Hematopoietic multipotent progenitor cell treated with erythropoietin and hydrocortisone succinate and interleukin-3 and kit ligand, for 6 days (in vitro differentiated cells): ENCODE measurements at regions not wholly inside any gene's neighbourhood (a gene's known extent, or its start where the extent isn't known, plus 50 kb on each side); places are given as distances from the start of the nearest gene placed in this dataset.

Source experiments
- DNase-seq: peaks from one replicate; pipeline ENCODE4 v3.0.0-alpha.2; 2015

DNA sequence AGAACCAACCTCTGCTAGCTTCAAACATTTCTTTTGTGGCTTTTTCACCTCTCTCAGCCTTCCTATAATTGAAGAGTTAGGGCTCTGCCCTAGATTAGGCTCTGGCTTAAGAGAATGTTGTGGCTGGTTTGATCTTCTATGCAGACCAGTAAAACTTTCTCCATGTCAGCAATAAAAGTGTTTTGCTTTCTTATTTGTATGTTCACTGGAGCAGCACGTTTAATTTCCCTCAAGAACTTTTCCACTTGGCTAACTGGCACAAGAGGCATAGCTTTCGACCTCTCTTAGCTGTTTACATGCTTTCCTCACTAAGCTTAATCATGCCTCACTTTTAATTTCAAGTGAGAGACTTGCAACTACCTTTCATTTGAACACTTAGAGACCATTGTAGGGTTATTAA is 964.7 kb downstream of the ROBO2 start:
- no peak for DNase-seq

DNA sequence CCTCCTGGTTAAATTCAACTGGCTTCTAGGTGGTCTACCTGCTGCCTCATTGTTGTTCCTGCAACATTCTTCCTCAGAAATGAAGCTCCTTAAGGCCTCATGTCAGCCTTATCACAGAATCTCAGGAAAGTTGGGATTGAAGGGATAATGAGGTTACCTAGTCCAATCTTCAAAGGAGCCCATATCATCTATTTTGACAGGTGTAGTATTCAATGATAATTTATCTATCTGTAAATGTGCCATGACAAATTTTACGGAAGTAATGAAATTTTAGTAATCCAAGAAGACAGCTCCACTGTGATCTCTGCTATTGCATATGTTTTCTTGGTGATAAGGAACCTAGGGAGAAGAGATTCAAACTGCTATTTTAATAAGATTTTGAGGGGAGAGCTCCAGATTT is 973.8 kb downstream of the ROBO2 start:
- DNase-seq = no peak

DNA sequence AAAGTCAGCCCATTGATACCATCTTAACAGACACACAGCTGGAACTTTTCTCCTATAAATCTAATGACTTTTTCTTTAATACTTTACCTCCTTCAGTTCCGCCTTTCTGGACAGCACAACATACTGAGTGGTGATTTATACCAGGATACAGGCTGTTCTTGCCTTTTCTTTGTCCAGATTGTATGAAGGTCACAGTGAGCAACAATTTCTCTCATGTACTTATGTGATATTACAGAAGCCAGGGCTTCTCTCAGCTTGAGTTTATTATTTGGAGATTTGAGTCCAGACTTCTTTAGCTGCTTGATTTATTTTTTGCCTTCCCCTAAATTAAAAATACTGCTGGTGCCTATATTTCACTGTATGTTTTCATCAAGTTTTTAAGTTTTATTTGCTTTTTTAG is 976.0 kb downstream of the ROBO2 start:
- DNase-seq = no peak

DNA sequence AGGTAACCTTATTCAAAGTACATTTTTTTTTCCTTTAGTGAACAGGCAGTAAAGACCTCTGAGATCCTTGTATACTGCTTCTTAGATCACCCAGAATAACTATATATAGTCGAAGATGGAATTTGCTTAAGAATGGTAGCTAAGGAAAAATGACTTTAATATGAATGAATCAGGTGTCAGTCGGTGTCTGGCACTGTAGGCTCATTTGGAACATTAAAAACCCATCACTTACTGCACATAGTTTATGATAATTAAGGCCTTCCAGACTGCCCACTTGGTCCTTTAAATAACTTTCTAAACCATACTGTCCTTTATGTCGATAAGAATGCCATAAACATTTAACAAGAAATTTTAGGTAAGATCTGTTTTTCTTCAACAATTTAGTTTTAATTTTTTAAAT is 981.8 kb downstream of the ROBO2 start:
- no peak for DNase-seq

- no peak for DNase-seq
Measured at GRCh38 chr3:78022232-78022631, 982.3 kb downstream of the ROBO2 start.

GRCh38 chr3:78023257-78023656 is 983.4 kb downstream of the ROBO2 start:
- no peak for DNase-seq

DNA sequence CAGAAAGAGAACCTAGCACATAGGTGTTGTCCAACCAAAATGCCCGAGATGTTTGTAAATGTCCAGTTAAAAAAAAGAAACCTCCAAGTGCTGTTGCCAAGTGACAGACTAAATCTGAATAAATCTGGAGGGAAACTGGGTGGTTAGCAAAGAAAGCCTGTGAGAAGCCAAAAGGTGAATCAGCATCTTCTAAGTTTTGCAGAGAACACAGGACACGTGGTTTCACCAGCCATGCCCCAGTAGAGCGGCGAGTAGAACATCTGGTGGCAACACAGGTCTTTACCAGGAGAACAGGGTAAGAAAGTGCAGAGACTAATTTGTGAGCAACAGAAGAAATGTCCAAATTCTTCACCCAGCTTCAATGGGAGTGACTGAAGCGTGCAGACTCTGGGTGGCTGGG is 986.0 kb downstream of the ROBO2 start:
- no peak for DNase-seq

GRCh38 chr3:78026318-78026828 is 986.5 kb downstream of the ROBO2 start:
- DNase-seq = no peak

DNA sequence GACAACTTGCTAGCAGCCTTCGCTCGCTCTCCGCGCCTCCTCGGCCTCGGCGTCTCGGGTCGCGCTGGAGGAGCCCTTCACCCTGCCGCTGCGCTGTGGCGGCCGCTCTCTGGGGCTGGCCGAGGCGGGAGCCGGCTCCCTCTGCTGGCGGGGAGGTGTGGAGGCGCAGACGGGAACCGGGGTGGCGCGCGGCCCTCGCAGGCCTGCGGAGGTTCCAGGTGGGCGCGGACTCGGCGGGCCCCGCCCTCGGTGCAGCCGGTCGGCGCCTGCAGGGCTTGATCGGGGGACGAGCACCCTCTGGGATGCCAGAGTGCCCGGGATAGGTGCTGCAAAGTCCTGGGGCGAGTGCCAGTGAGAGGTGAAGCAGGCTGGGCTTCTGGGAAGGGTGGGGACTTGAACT is 989.9 kb downstream of the ROBO2 start:
- DNase-seq = no peak

GRCh38 chr3:78035131-78035641 is 995.3 kb downstream of the ROBO2 start:
- DNase-seq = no peak

DNA sequence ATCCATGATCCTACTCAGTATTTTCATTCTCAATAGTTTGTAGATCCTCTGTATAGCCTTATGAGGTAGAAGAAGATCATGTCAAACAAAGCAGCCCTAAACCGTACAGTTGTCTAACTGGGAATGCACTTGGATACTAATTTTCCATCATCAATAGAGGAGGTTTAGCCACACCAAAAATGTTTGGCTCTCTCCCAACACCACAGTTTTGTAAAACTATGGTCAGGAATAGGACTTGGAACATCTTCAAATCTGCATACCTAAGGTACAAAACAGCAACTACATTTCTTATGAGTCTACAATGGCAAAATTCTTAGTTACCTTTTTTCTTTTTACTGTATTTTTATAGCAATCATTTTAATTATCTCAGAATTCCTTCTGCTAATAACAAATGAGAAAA is 1001.6 kb downstream of the ROBO2 start:
- no peak for DNase-seq

DNA sequence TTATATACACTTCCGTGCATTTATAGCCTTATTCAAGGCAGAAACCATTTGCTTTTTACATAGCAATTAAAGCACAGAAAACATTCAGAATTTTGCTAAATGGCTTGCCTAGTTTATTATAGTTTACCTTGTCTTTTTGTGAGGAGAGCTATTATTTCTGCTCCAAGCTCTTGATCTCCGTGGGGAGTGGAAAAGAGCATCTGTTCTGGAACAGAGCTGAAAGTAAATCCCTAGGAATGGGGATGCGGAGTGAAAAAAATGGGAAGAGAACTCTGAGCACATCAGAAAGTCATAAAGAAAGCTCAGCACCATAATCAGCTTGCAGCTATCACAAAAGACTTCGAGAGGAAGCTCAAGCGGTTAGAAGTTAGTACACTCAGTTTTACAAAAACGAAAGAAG is 1006.7 kb downstream of the ROBO2 start:
- no peak for DNase-seq

DNA sequence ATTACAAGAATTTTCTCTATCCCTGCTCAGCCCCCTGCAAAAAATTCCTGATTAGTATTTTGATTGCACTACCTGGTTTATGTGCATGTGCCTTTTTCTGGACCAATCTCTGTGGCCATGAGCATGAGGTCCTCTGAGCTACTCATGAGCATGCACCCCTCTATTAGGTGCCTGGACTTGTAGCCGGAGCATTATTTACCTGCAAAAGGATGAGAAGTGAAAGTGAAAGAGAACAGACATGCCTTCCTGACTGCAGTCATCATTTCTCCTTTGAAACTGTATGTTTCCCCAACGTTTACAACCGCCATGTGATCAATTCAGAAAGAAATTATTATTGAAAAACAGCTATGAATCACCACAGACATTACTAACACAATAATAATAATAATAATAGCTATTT is 1008.8 kb downstream of the ROBO2 start:
- no peak for DNase-seq

- no peak for DNase-seq
Measured at GRCh38 chr3:78049521-78049920, 1009.6 kb downstream of the ROBO2 start.

DNA sequence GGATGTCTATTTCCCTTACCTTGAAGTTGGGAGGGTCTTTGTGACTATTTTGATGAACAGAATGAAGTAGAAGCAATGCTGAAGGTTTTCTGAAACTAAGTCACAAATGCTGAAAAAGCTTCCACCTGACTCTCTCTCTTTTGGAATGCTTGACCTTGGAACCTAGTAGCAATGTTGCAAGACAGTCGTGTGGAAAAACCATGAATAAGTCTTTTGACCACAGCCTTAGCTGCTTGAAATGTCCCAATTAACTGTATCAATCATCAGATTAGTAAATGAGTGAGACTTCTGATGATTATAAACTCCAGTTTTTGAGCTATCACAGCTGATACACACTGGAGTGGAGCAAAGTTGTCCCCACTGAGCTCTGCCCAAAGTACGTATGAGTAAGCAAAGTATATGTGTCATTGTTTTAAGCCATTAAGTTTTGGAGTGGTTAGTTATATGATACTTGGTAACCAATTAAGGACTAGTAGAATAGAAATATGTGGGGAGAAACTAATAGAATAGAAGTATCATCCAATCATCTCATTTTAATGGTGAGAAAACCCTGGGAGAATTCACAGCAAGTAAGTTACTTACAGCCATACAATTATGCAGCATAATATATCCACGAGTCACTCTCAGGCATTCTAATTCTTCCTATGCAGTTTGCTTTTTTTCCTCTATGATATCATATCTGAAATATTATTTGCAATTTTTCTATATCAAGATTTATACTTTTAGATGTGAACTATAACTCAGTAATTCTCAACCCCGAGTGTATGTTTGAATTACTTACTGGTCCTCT is 1010.6 kb downstream of the ROBO2 start:
- DNase-seq = no peak

DNA sequence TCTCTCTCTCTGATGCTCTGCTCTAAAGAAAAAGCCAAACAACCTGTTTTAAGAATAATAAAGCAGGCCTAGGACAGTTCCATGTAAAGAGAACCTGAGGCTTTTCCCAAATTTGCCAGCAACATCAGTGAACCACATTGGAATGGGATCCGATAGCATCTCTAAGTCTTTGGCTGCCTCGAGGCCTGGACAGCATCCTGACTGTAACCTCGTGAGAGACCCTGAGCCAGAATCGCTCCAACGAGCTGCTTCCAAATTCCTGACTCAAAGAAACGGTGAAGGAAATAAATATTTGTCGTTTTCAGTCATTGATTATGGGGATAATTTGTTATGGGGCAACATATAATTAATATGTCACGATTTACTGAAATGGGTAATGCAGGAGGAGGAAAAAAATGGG is 1012.8 kb downstream of the ROBO2 start:
- no peak for DNase-seq

- DNase-seq = no peak
Measured at GRCh38 chr3:78066287-78066686, 1026.4 kb downstream of the ROBO2 start.

- no peak for DNase-seq
Measured at GRCh38 chr3:78070188-78070587, 1030.3 kb downstream of the ROBO2 start.

- DNase-seq = no peak
Measured at GRCh38 chr3:78076379-78076778, 1036.5 kb downstream of the ROBO2 start.

GRCh38 chr3:78077178-78077577 is 1037.3 kb downstream of the ROBO2 start:
- DNase-seq = no peak

DNA sequence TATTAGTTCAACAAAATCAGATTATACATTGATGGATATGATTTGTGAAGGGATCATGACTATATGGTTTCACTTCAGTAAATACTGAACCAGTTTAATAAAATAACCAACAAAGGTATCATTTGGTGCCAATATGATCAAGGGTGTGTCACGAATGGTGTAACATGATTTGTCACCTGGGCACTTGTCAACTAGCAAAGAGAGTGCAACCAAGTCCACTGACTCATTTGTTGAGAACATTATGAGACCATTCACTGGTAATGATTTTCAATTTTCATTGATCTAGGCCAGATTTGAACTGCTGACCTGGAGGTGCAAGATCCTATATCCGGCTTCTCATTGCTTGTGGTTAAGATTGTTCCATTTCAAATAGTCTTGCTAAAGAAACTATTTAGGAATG is 1037.9 kb downstream of the ROBO2 start:
- DNase-seq = no peak

- no peak for DNase-seq
Measured at GRCh38 chr3:78079514-78079913, 1039.6 kb downstream of the ROBO2 start.

DNA sequence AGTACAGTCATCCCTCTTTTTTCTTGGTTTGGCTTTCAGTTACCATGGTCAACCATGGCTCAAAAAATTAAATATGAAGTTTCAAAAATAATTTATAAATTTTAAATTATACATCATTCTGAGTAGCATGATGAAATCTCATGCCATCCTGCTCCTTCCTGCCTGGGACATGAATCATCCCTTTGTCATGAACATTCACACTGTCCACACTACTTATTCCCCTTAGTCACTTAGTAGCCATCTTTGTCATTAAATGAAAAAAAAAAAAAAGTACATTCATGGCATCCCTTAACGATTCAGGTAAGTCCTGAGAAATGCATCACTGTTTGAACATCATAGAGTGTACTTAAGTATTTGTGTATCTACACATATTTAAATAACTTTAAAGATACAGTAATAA is 1046.3 kb downstream of the ROBO2 start:
- DNase-seq = no peak

- no peak for DNase-seq
Measured at GRCh38 chr3:78087134-78087533, 1047.2 kb downstream of the ROBO2 start.

DNA sequence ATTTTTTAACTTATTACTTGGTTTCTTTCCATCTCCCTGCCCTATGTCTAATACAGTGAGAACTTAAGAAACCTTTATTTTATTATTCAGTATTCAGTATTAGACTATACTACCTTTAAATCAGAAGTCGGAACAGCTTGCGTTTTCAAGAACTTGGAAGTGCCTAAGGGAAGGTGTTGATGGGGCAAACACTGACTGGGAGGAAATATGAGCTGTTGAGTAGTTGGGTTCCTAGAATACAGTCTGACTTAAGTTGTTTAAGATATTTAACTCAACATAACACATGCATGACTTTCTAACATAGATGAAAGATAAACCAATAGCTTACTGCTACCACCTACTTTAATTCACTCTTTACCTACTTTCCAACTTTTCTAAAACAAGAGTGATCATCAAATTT is 1048.1 kb downstream of the ROBO2 start:
- no peak for DNase-seq
